MM.1S (cell line): ENCODE measurements at regions not wholly inside any gene's neighbourhood (a gene's known extent, or its start where the extent isn't known, plus 50 kb on each side); places are given as distances from the start of the nearest gene placed in this dataset.
A peak's percentile ranks its signal among the peaks of the same experiment; 100 is the strongest.

ENCODE experiments used
- DNase-seq: peaks from one replicate; pipeline ENCODE4 v3.0.0-alpha.2; 2015
- H2AFZ ChIP-seq: fragments of 300-600 bp; sonication (generic); 2 replicates; pipeline ENCODE4 v1.6.0; 2016; ENCODE audit warnings: antibody characterized with exemption, low read length
- H3F3A ChIP-seq: fragments of 300-600 bp; sonication (generic); 2 replicates; pipeline ENCODE4 v1.6.1; 2016; ENCODE audit warnings: mild to moderate bottlenecking, antibody characterized with exemption, low read length, moderate library complexity, mixed read lengths; ENCODE audit not compliant: insufficient read depth
- H3K27ac ChIP-seq: fragments of 300-600 bp; sonication (generic); 2 replicates; pipeline ENCODE4 v1.5.1; 2016; ENCODE audit warnings: mild to moderate bottlenecking, low read length
- H3K27me3 ChIP-seq: fragments of 300-600 bp; sonication (generic); replicated peaks from 2 replicates; pipeline ENCODE4 v1.6.0; 2016; ENCODE audit warnings: low read length; ENCODE audit not compliant: insufficient read depth
- H3K36me3 ChIP-seq: fragments of 300-600 bp; sonication (generic); replicated peaks from 2 replicates; pipeline ENCODE4 v1.6.1; 2016; ENCODE audit warnings: mild to moderate bottlenecking, low read length, mixed read lengths; ENCODE audit not compliant: insufficient read depth
- H3K4me1 ChIP-seq: fragments of 300-600 bp; sonication (generic); 2 replicates; pipeline ENCODE4 v1.6.1; 2016; ENCODE audit warnings: low read length, mixed read lengths
- H3K4me2 ChIP-seq: fragments of 300-600 bp; sonication (generic); 2 replicates; pipeline ENCODE4 v1.6.0; 2016; ENCODE audit warnings: low read depth, low read length
- H3K4me3 ChIP-seq: fragments of 300-600 bp; sonication (generic); 2 replicates; pipeline ENCODE4 v1.5.1; 2016; ENCODE audit warnings: low read length, mixed read lengths
- H3K79me2 ChIP-seq: fragments of 300-600 bp; sonication (generic); 2 replicates; pipeline ENCODE4 v1.6.1; 2016; ENCODE audit warnings: mixed run types, low read length, mixed read lengths
- H3K9ac ChIP-seq: fragments of 300-600 bp; sonication (generic); 2 replicates; pipeline ENCODE4 v1.6.1; 2016; ENCODE audit warnings: low read length, mixed read lengths
- H3K9me2 ChIP-seq: fragments of 300-600 bp; sonication (generic); replicated peaks from 2 replicates; pipeline ENCODE4 v1.6.1; 2016; ENCODE audit warnings: mild to moderate bottlenecking, low read length, mixed read lengths; ENCODE audit not compliant: insufficient read depth
- H3K9me3 ChIP-seq: fragments of 300-600 bp; sonication (generic); replicated peaks from 2 replicates; pipeline ENCODE4 v1.6.1; 2016; ENCODE audit warnings: mild to moderate bottlenecking, low read length, mixed read lengths; ENCODE audit not compliant: insufficient read depth
- H4K20me1 ChIP-seq: fragments of 300-600 bp; sonication (generic); 2 replicates; pipeline ENCODE4 v1.6.1; 2016; ENCODE audit warnings: mild to moderate bottlenecking, low read length, moderate library complexity, mixed read lengths; ENCODE audit not compliant: insufficient read depth
- CTCF ChIP-seq: fragments of 300-600 bp; sonication (generic); IDR thresholded peaks from 2 replicates; pipeline ENCODE4 v1.5.1; 2016; ENCODE audit warnings: antibody characterized with exemption, low read length, mixed read lengths
- EZH2 ChIP-seq: fragments of 300-600 bp; sonication (generic); optimal IDR thresholded peaks from 2 replicates; pipeline ENCODE3; 2017; ENCODE audit warnings: low read depth, mild to moderate bottlenecking, antibody characterized with exemption, low read length, mixed read lengths
- EZH2phosphoT487 ChIP-seq: fragments of 300-600 bp; sonication (generic); IDR thresholded peaks from 2 replicates; pipeline ENCODE4 v1.6.1; 2018; ENCODE audit warnings: antibody characterized with exemption, low read length

GRCh38 chr1:4170548-4171340 is 270.7 kb upstream of the C1orf174 start:
- no peak overlapping the region for H3K4me2 ChIP-seq
- H3K36me3 ChIP-seq = no peaks in the 10 kb centered on the region
- H3K27me3 ChIP-seq = peaks cover 95% of the 10 kb centered on the region
- DNase-seq = no peak
- no peak for TF ChIP-seq EZH2
- TF ChIP-seq CTCF = no peak
- no peak for TF ChIP-seq EZH2phosphoT487
- no peaks in the 10 kb centered on the region for H3K9me2 ChIP-seq
- H4K20me1 ChIP-seq = no peaks in the 10 kb centered on the region
- H3K27ac ChIP-seq = no peak overlapping the region
- no peaks in the 10 kb centered on the region for H3K4me1 ChIP-seq
- no peak overlapping the region for H3K4me3 ChIP-seq
- no peak overlapping the region for H3K9ac ChIP-seq
- H3K79me2 ChIP-seq = no peaks in the 10 kb centered on the region
- H3K9me3 ChIP-seq = no peaks in the 10 kb centered on the region
- no peak overlapping the region for H2AFZ ChIP-seq
- no peaks in the 10 kb centered on the region for H3F3A ChIP-seq

- no peaks in the 10 kb centered on the region for H3K9me2 ChIP-seq
- H3F3A ChIP-seq = no peaks in the 10 kb centered on the region
- H4K20me1 ChIP-seq = no peaks in the 10 kb centered on the region
- no peak overlapping the region for H3K27ac ChIP-seq
- no peak overlapping the region for H3K4me2 ChIP-seq
- no peaks in the 10 kb centered on the region for H3K9me3 ChIP-seq
- no peaks in the 10 kb centered on the region for H3K36me3 ChIP-seq
- TF ChIP-seq EZH2phosphoT487 (no peak), CTCF (no peak), EZH2 (no peak)
- DNase-seq = no peak
- H2AFZ ChIP-seq = no peak overlapping the region
- H3K4me1 ChIP-seq = no peaks in the 10 kb centered on the region
- no peak overlapping the region for H3K4me3 ChIP-seq
- peaks cover 85% of the 10 kb centered on the region for H3K27me3 ChIP-seq
- H3K9ac ChIP-seq = no peak overlapping the region
- H3K79me2 ChIP-seq = no peaks in the 10 kb centered on the region
Measured at GRCh38 chr1:4171480-4172450, 271.7 kb upstream of the C1orf174 start.

GRCh38 chr1:4172644-4173599 is 272.9 kb upstream of the C1orf174 start:
- H3K9me3 ChIP-seq = no peaks in the 10 kb centered on the region
- no peak overlapping the region for H3K4me3 ChIP-seq
- no peaks in the 10 kb centered on the region for H3K79me2 ChIP-seq
- no peak overlapping the region for H3K9ac ChIP-seq
- H2AFZ ChIP-seq = no peak overlapping the region
- H3K9me2 ChIP-seq = no peaks in the 10 kb centered on the region
- no peaks in the 10 kb centered on the region for H3F3A ChIP-seq
- H4K20me1 ChIP-seq = no peaks in the 10 kb centered on the region
- peak; percentile 53 for DNase-seq
- TF ChIP-seq EZH2 (no peak), CTCF (peak; percentile 37), EZH2phosphoT487 (no peak)
- H3K4me1 ChIP-seq = no peaks in the 10 kb centered on the region
- no peak overlapping the region for H3K4me2 ChIP-seq
- H3K27me3 ChIP-seq = peaks cover 73% of the 10 kb centered on the region
- H3K36me3 ChIP-seq = no peaks in the 10 kb centered on the region
- H3K27ac ChIP-seq = no peak overlapping the region
